ENCODE measurements at regions not wholly inside any gene's neighbourhood (a gene's known extent, or its start where the extent isn't known, plus 50 kb on each side); places are given as distances from the start of the nearest gene placed in this dataset.

GRCh38 chr1:213464786-213465460 is 413.9 kb downstream of the RPS6KC1 start:
- TF ChIP-seq CTCF (IDR thresholded peaks at IDR 0.05; ENCODE audit: extremely low read depth, low read depth, low read length) = no peak
- Histone ChIP-seq H4K20me1 (ENCODE audit: insufficient read depth, low read length) (no peaks in the 10 kb centered on the region), H3K4me2 (ENCODE audit: insufficient read depth, low read length) (no peak overlapping the region), H3K79me2 (ENCODE audit: insufficient read depth, low read length) (no peaks in the 10 kb centered on the region), H3K9me3 (ENCODE audit: low read depth, low read length) (no peaks in the 10 kb centered on the region), H3K27me3 (ENCODE audit: insufficient read depth, low read length) (no peaks in the 10 kb centered on the region), H3K36me3 (ENCODE audit: insufficient read depth, low read length) (no peaks in the 10 kb centered on the region), H2AFZ (ENCODE audit: low read length) (no peak overlapping the region), H3K4me1 (ENCODE audit: insufficient read depth, low read length) (no peaks in the 10 kb centered on the region), H3K4me3 (ENCODE audit: insufficient read depth, low read length) (no peak overlapping the region), H3K27ac (ENCODE audit: low read depth, low read length) (no peak overlapping the region)
- DNase-seq (ENCODE audit: insufficient read length, low spot score, missing footprints) = no peak

DNA sequence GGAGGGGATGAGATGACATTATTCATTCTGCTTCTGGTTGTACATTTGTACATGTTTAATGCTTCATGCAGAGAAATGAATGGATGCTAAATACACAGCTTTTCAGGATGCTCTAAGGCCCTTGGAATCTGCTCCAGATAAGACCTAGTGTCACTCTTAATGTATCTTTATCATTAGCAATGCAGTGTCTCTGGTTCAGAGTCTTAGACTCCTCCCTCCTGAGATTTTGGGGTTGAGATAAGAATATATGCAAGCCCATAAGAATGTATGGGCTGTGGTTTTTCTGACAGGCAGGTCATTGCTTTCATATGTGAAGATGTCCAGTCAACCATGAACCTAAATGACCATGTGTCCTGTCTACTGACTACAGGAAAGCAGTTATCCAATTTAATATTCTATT is 415.5 kb downstream of the RPS6KC1 start:
- no peaks in the 10 kb centered on the region for H3K27me3 ChIP-seq (ENCODE audit: insufficient read depth, low read length)
- no peaks in the 10 kb centered on the region for H3K4me1 ChIP-seq (ENCODE audit: insufficient read depth, low read length)
- no peaks in the 10 kb centered on the region for H3K79me2 ChIP-seq (ENCODE audit: insufficient read depth, low read length)
- DNase-seq (ENCODE audit: insufficient read length, low spot score, missing footprints) = no peak
- no peaks in the 10 kb centered on the region for H3K9me3 ChIP-seq (ENCODE audit: low read depth, low read length)
- H2AFZ ChIP-seq (ENCODE audit: low read length) = no peak overlapping the region
- no peaks in the 10 kb centered on the region for H3K36me3 ChIP-seq (ENCODE audit: insufficient read depth, low read length)
- no peak overlapping the region for H3K4me3 ChIP-seq (ENCODE audit: insufficient read depth, low read length)
- H3K4me2 ChIP-seq (ENCODE audit: insufficient read depth, low read length) = no peak overlapping the region
- no peak overlapping the region for H3K27ac ChIP-seq (ENCODE audit: low read depth, low read length)
- TF ChIP-seq CTCF (IDR thresholded peaks at IDR 0.05; ENCODE audit: extremely low read depth, low read depth, low read length) = no peak
- H4K20me1 ChIP-seq (ENCODE audit: insufficient read depth, low read length) = no peaks in the 10 kb centered on the region

- DNase-seq (ENCODE audit: insufficient read length, low spot score, missing footprints) = no peak
- Histone ChIP-seq H3K4me2 (ENCODE audit: insufficient read depth, low read length) (no peak overlapping the region), H3K4me3 (ENCODE audit: insufficient read depth, low read length) (no peak overlapping the region), H3K36me3 (ENCODE audit: insufficient read depth, low read length) (no peaks in the 10 kb centered on the region), H2AFZ (ENCODE audit: low read length) (no peak overlapping the region), H3K27me3 (ENCODE audit: insufficient read depth, low read length) (no peaks in the 10 kb centered on the region), H3K4me1 (ENCODE audit: insufficient read depth, low read length) (no peaks in the 10 kb centered on the region), H3K79me2 (ENCODE audit: insufficient read depth, low read length) (no peaks in the 10 kb centered on the region), H3K27ac (ENCODE audit: low read depth, low read length) (no peak overlapping the region), H4K20me1 (ENCODE audit: insufficient read depth, low read length) (no peaks in the 10 kb centered on the region), H3K9me3 (ENCODE audit: low read depth, low read length) (no peaks in the 10 kb centered on the region)
- TF ChIP-seq CTCF (IDR thresholded peaks at IDR 0.05; ENCODE audit: extremely low read depth, low read depth, low read length) = no peak
Measured at GRCh38 chr1:213474054-213474453, 423.0 kb downstream of the RPS6KC1 start.

- Histone ChIP-seq H3K4me2 (ENCODE audit: insufficient read depth, low read length) (no peak overlapping the region), H2AFZ (ENCODE audit: low read length) (no peak overlapping the region), H3K36me3 (ENCODE audit: insufficient read depth, low read length) (no peaks in the 10 kb centered on the region), H4K20me1 (ENCODE audit: insufficient read depth, low read length) (no peaks in the 10 kb centered on the region), H3K9me3 (ENCODE audit: low read depth, low read length) (peaks cover 4% of the 10 kb centered on the region), H3K27ac (ENCODE audit: low read depth, low read length) (no peak overlapping the region), H3K4me1 (ENCODE audit: insufficient read depth, low read length) (no peaks in the 10 kb centered on the region), H3K4me3 (ENCODE audit: insufficient read depth, low read length) (no peak overlapping the region), H3K27me3 (ENCODE audit: insufficient read depth, low read length) (no peaks in the 10 kb centered on the region), H3K79me2 (ENCODE audit: insufficient read depth, low read length) (no peaks in the 10 kb centered on the region)
- TF ChIP-seq CTCF (IDR thresholded peaks at IDR 0.05; ENCODE audit: extremely low read depth, low read depth, low read length) = no peak
- no peak for DNase-seq (ENCODE audit: insufficient read length, low spot score, missing footprints)
Measured at GRCh38 chr1:213481395-213481794, 430.4 kb downstream of the RPS6KC1 start.
